SK-N-SH treated with all-trans-retinoic acid at 6 μM for 48 hours (cell line): ENCODE measurements at regions not wholly inside any gene's neighbourhood (a gene's known extent, or its start where the extent isn't known, plus 50 kb on each side); places are given as distances from the start of the nearest gene placed in this dataset.

ENCODE experiments used
- ATAC-seq: fragments of 200-7000 bp; cut with Tn5 transposase; 3 replicates; pipeline ENCODE4 v1.9.1; 2020; ENCODE audit warnings: mild to moderate bottlenecking, moderate library complexity
- ARNTL ChIP-seq: fragments of 450-650 bp; formaldehyde crosslinking; IDR thresholded peaks from 2 replicates; pipeline ENCODE4 v1.5.0; 2020; ENCODE audit warnings: low read depth, mild to moderate bottlenecking, moderate library complexity, borderline replicate concordance
- BACH2 ChIP-seq: fragments of 250-450 bp; sonication (Bioruptor Pico); IDR thresholded peaks from 2 replicates; pipeline ENCODE4 v1.9.0; 2021; ENCODE audit warnings: mild to moderate bottlenecking, borderline replicate concordance
- CSDC2 ChIP-seq: fragments of 250-450 bp; sonication (Bioruptor Pico); IDR thresholded peaks from 2 replicates; pipeline ENCODE4 v1.5.0; 2020; ENCODE audit warnings: mild to moderate bottlenecking, moderate library complexity
- CSRNP3 ChIP-seq: fragments of 250-450 bp; sonication (Bioruptor Pico); IDR thresholded peaks from 2 replicates; pipeline ENCODE4 v1.5.1; 2021; ENCODE audit warnings: mild to moderate bottlenecking, moderate library complexity
- ESRRG ChIP-seq: fragments of 250-450 bp; sonication (Bioruptor Pico); IDR thresholded peaks from 2 replicates; pipeline ENCODE4 v1.6.1; 2021; ENCODE audit warnings: mild to moderate bottlenecking
- ISL1 ChIP-seq: fragments of 250-450 bp; sonication (Bioruptor Pico); IDR thresholded peaks from 2 replicates; pipeline ENCODE4 v2.1.2; 2022; ENCODE audit warnings: mild to moderate bottlenecking, moderate library complexity
- OSR1 ChIP-seq: fragments of 250-450 bp; sonication (Bioruptor Pico); IDR thresholded peaks from 2 replicates; pipeline ENCODE4 v1.8.0; 2022; ENCODE audit warnings: moderate library complexity, mild to moderate bottlenecking, inconsistent platforms
- POU6F1 ChIP-seq: fragments of 250-450 bp; sonication (Bioruptor Pico); IDR thresholded peaks from 2 replicates; pipeline ENCODE4 v1.8.0; 2021; ENCODE audit warnings: low read depth, mild to moderate bottlenecking, moderate library complexity, borderline replicate concordance
- PPARA ChIP-seq: fragments of 250-450 bp; sonication (Bioruptor Pico); IDR thresholded peaks from 2 replicates; pipeline ENCODE4 v1.5.0; 2020; ENCODE audit warnings: mild to moderate bottlenecking, borderline replicate concordance
- RARB ChIP-seq: fragments of 250-450 bp; sonication (Bioruptor Pico); IDR thresholded peaks from 2 replicates; pipeline ENCODE4 v1.8.0; 2021; ENCODE audit warnings: mild to moderate bottlenecking, moderate library complexity
- SNAI2 ChIP-seq: fragments of 250-450 bp; sonication (Bioruptor Pico); IDR thresholded peaks from 2 replicates; pipeline ENCODE4 v1.5.0; 2020; ENCODE audit warnings: mild to moderate bottlenecking, moderate library complexity
- TOX ChIP-seq: fragments of 250-450 bp; sonication (Bioruptor Pico); IDR thresholded peaks from 2 replicates; pipeline ENCODE4 v1.8.0; 2021; ENCODE audit warnings: mild to moderate bottlenecking, moderate library complexity, borderline replicate concordance
- ZC3H10 ChIP-seq: fragments of 250-450 bp; sonication (Bioruptor Pico); IDR thresholded peaks from 2 replicates; pipeline ENCODE4 v1.5.1; 2021; ENCODE audit warnings: mild to moderate bottlenecking, moderate library complexity
- ZFP3 ChIP-seq: fragments of 250-450 bp; sonication (Bioruptor Pico); IDR thresholded peaks from 2 replicates; pipeline ENCODE4 v1.5.0; 2020; ENCODE audit warnings: mild to moderate bottlenecking, moderate library complexity
- ZFP30 ChIP-seq: fragments of 450-650 bp; formaldehyde crosslinking; IDR thresholded peaks from 2 replicates; pipeline ENCODE4 v1.5.0; 2022; ENCODE audit warnings: mild to moderate bottlenecking, moderate library complexity
- ZNF565 ChIP-seq: fragments of 450-650 bp; formaldehyde crosslinking; conservative IDR thresholded peaks from 2 replicates; pipeline ENCODE4 v1.5.0; 2020; ENCODE audit warnings: low read depth, mild to moderate bottlenecking, moderate library complexity
- ZNF8 ChIP-seq: fragments of 450-650 bp; formaldehyde crosslinking; IDR thresholded peaks from 2 replicates; pipeline ENCODE4 v1.5.0; 2020; ENCODE audit warnings: mild to moderate bottlenecking, moderate library complexity
- TF ChIP-seq, protein P1 (sequence below): fragments of 250-450 bp; sonication (Bioruptor Pico); IDR thresholded peaks from 2 replicates; pipeline ENCODE4 v1.5.1; 2020; ENCODE audit warnings: low read depth, mild to moderate bottlenecking, moderate library complexity
- TF ChIP-seq, protein P2 (sequence below): fragments of 250-450 bp; sonication (Bioruptor Pico); IDR thresholded peaks from 2 replicates; pipeline ENCODE4 v1.8.0; 2020; ENCODE audit warnings: mild to moderate bottlenecking, moderate library complexity, borderline replicate concordance

GRCh38 chr17:71522383-71522782 is 598.4 kb upstream of the SOX9 start:
- peak; percentile 87 for ATAC-seq

GRCh38 chr17:71527311-71527710 is 593.5 kb upstream of the SOX9 start:
- no peak for ATAC-seq
- TF ChIP-seq RARB (no peak), CSDC2 (CRISPR knock-in tag) (no peak), CSRNP3 (CRISPR knock-in tag) (no peak), ESRRG (no peak), ZNF8 (CRISPR knock-in tag) (no peak), OSR1 (CRISPR knock-in tag) (no peak), ZFP3 (no peak), BACH2 (CRISPR knock-in tag) (no peak), ZFP30 (CRISPR knock-in tag) (no peak), ARNTL (CRISPR knock-in tag) (no peak), ZNF565 (CRISPR knock-in tag) (no peak), PPARA (CRISPR knock-in tag) (no peak), ISL1 (CRISPR knock-in tag) (no peak), POU6F1 (no peak), ZC3H10 (CRISPR knock-in tag) (no peak)
- TF ChIP-seq, protein P1, sequence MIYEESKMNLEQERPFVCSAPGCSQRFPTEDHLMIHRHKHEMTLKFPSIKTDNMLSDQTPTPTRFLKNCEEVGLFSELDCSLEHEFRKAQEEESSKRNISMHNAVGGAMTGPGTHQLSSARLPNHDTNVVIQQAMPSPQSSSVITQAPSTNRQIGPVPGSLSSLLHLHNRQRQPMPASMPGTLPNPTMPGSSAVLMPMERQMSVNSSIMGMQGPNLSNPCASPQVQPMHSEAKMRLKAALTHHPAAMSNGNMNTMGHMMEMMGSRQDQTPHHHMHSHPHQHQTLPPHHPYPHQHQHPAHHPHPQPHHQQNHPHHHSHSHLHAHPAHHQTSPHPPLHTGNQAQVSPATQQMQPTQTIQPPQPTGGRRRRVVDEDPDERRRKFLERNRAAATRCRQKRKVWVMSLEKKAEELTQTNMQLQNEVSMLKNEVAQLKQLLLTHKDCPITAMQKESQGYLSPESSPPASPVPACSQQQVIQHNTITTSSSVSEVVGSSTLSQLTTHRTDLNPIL (CRISPR knock-in tag): no peak
- TF ChIP-seq, protein P2, sequence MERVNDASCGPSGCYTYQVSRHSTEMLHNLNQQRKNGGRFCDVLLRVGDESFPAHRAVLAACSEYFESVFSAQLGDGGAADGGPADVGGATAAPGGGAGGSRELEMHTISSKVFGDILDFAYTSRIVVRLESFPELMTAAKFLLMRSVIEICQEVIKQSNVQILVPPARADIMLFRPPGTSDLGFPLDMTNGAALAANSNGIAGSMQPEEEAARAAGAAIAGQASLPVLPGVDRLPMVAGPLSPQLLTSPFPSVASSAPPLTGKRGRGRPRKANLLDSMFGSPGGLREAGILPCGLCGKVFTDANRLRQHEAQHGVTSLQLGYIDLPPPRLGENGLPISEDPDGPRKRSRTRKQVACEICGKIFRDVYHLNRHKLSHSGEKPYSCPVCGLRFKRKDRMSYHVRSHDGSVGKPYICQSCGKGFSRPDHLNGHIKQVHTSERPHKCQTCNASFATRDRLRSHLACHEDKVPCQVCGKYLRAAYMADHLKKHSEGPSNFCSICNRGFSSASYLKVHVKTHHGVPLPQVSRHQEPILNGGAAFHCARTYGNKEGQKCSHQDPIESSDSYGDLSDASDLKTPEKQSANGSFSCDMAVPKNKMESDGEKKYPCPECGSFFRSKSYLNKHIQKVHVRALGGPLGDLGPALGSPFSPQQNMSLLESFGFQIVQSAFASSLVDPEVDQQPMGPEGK: no peak

More at GRCh38 chr17:71522383-71522782, 598.4 kb upstream of the SOX9 start:
- TF ChIP-seq PPARA (CRISPR knock-in tag): no peak
- TF ChIP-seq, protein P1 (CRISPR knock-in tag): no peak
- TF ChIP-seq TOX (CRISPR knock-in tag): no peak
- no peak for TF ChIP-seq ISL1 (CRISPR knock-in tag)
- no peak for TF ChIP-seq ARNTL (CRISPR knock-in tag)
- no peak for TF ChIP-seq SNAI2 (CRISPR knock-in tag)
- no peak for TF ChIP-seq ZFP30 (CRISPR knock-in tag)
- no peak for TF ChIP-seq BACH2 (CRISPR knock-in tag)
- TF ChIP-seq CSRNP3 (CRISPR knock-in tag): no peak
- no peak for TF ChIP-seq ESRRG
- no peak for TF ChIP-seq CSDC2 (CRISPR knock-in tag)
- TF ChIP-seq ZNF565 (CRISPR knock-in tag): no peak
- TF ChIP-seq POU6F1: no peak
- no peak for TF ChIP-seq RARB
